22Rv1 (cell line): ENCODE measurements at regions not wholly inside any gene's neighbourhood (a gene's known extent, or its start where the extent isn't known, plus 50 kb on each side); places are given as distances from the start of the nearest gene placed in this dataset.

Source experiments
- ZFX ChIP-seq: fragments of 450-650 bp; IDR thresholded peaks from 2 replicates; pipeline ENCODE4 v1.6.1; 2017; ENCODE audit warnings: antibody characterized with exemption, borderline replicate concordance
- TF ChIP-seq, protein P1 (sequence below): fragments of 450-650 bp; IDR thresholded peaks from 2 replicates; pipeline ENCODE4 v1.5.1; 2017; ENCODE audit warnings: mild to moderate bottlenecking

DNA sequence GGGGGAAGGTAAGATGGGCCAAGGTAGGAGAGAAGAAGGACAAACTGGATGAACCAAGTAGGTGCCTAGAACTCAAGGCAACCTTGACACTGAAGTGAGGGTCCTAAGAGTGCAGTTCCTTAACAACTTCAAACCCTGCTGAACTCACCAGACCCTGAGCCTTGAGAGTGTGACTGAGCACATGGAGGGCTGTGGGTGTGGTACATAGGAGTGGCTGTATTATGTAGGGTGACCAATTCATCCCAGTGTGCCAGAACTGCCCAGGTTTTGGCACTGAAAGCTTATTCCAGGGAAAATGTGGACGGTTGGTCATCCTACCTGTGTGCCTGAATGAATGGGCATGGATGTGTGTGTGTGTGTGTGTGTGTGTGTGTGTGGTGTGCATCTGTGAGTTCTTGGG, 281.8 kb downstream of the DHX35 start:
- TF ChIP-seq, protein P1, sequence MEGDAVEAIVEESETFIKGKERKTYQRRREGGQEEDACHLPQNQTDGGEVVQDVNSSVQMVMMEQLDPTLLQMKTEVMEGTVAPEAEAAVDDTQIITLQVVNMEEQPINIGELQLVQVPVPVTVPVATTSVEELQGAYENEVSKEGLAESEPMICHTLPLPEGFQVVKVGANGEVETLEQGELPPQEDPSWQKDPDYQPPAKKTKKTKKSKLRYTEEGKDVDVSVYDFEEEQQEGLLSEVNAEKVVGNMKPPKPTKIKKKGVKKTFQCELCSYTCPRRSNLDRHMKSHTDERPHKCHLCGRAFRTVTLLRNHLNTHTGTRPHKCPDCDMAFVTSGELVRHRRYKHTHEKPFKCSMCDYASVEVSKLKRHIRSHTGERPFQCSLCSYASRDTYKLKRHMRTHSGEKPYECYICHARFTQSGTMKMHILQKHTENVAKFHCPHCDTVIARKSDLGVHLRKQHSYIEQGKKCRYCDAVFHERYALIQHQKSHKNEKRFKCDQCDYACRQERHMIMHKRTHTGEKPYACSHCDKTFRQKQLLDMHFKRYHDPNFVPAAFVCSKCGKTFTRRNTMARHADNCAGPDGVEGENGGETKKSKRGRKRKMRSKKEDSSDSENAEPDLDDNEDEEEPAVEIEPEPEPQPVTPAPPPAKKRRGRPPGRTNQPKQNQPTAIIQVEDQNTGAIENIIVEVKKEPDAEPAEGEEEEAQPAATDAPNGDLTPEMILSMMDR = no peak
- no peak for TF ChIP-seq ZFX
